IPS DF 6.9 (cell line): ENCODE measurements at regions not wholly inside any gene's neighbourhood (a gene's known extent, or its start where the extent isn't known, plus 50 kb on each side); places are given as distances from the start of the nearest gene placed in this dataset.

Experiments
- DNase-seq: peaks from one replicate; pipeline ENCODE4 v3.0.0-alpha.2; 2013; ENCODE audit warnings: low read depth, low spot score
- H3K27ac ChIP-seq: one replicate; pipeline ENCODE4 v1.5.1; 2013; ENCODE audit warnings: low read length, control low read depth
- H3K27me3 ChIP-seq: 2 replicates; pipeline ENCODE4 v1.6.1; 2013; ENCODE audit warnings: mild to moderate bottlenecking, low read length; ENCODE audit not compliant: control insufficient read depth, insufficient read depth
- H3K36me3 ChIP-seq: 2 replicates; pipeline ENCODE4 v1.6.1; 2013; ENCODE audit warnings: low read length; ENCODE audit not compliant: control insufficient read depth, insufficient read depth
- H3K4me1 ChIP-seq: 2 replicates; pipeline ENCODE4 v1.6.1; 2013; ENCODE audit warnings: low read length; ENCODE audit not compliant: control insufficient read depth, insufficient read depth
- H3K4me3 ChIP-seq: 2 replicates; pipeline ENCODE4 v1.5.1; 2013; ENCODE audit warnings: mild to moderate bottlenecking, low read length
- H3K9me3 ChIP-seq: 2 replicates; pipeline ENCODE4 v1.6.1; 2013; ENCODE audit warnings: low read length, inconsistent platforms; ENCODE audit not compliant: control insufficient read depth, insufficient read depth
- WGBS: extraction: QIAGEN DNeasy Blood & Tissue Kit; methylation state at CpG from one replicate; pipeline ENCODE4 v1.1.7; 2013; ENCODE audit warnings: mixed read lengths, missing lambda C conversion rate; ENCODE audit not compliant: insufficient read length, insufficient coverage; 5-methylcytosine and 5-hydroxymethylcytosine counted together

GRCh38 chr14:34072921-34073320 lies 122.0 kb upstream of the EGLN3 start:
- Histone ChIP-seq H3K4me3 (no peak overlapping the region), H3K27me3 (no peaks in the 10 kb centered on the region), H3K27ac (no peak overlapping the region), H3K9me3 (no peaks in the 10 kb centered on the region), H3K4me1 (no peaks in the 10 kb centered on the region), H3K36me3 (no peaks in the 10 kb centered on the region)
- no peak for DNase-seq
- no CpG with 5 or more reads among the region's 1 CpG for WGBS

- WGBS, result no CpG with 5 or more reads among the region's 3 CpGs
- H3K27me3 ChIP-seq, result no peaks in the 10 kb centered on the region
- no peak for DNase-seq
- H3K36me3 ChIP-seq, result no peaks in the 10 kb centered on the region
- no peak overlapping the region for H3K4me3 ChIP-seq
- H3K27ac ChIP-seq, result no peak overlapping the region
- H3K4me1 ChIP-seq, result no peaks in the 10 kb centered on the region
- H3K9me3 ChIP-seq, result no peaks in the 10 kb centered on the region
Measured at GRCh38 chr14:34072401-34072800, 121.5 kb upstream of the EGLN3 start.

- no peaks in the 10 kb centered on the region for H3K9me3 ChIP-seq
- no peak overlapping the region for H3K4me3 ChIP-seq
- H3K27me3 ChIP-seq, result no peaks in the 10 kb centered on the region
- no peaks in the 10 kb centered on the region for H3K36me3 ChIP-seq
- H3K4me1 ChIP-seq, result no peaks in the 10 kb centered on the region
- no peak overlapping the region for H3K27ac ChIP-seq
- no CpG with 5 or more reads among the region's 3 CpGs for WGBS
- DNase-seq, result no peak
Measured at GRCh38 chr14:34070917-34071407, 120.1 kb upstream of the EGLN3 start.

GRCh38 chr14:34069854-34070582 lies 119.1 kb upstream of the EGLN3 start:
- Histone ChIP-seq H3K36me3 (no peaks in the 10 kb centered on the region), H3K27me3 (no peaks in the 10 kb centered on the region), H3K9me3 (no peaks in the 10 kb centered on the region), H3K4me1 (no peaks in the 10 kb centered on the region), H3K4me3 (no peak overlapping the region), H3K27ac (no peak overlapping the region)
- WGBS, result no CpG with 5 or more reads among the region's 3 CpGs
- no peak for DNase-seq

GRCh38 chr14:34067587-34067986 lies 116.7 kb upstream of the EGLN3 start:
- H3K27me3 ChIP-seq, result no peaks in the 10 kb centered on the region
- H3K4me3 ChIP-seq, result no peak overlapping the region
- no peaks in the 10 kb centered on the region for H3K9me3 ChIP-seq
- no CpG with 5 or more reads among the region's 3 CpGs for WGBS
- H3K36me3 ChIP-seq, result no peaks in the 10 kb centered on the region
- DNase-seq, result no peak
- H3K4me1 ChIP-seq, result no peaks in the 10 kb centered on the region
- no peak overlapping the region for H3K27ac ChIP-seq

- Histone ChIP-seq H3K27ac (no peak overlapping the region), H3K36me3 (no peaks in the 10 kb centered on the region), H3K27me3 (no peaks in the 10 kb centered on the region; the same call in 1 of the 2 replicates), H3K4me3 (no peak overlapping the region), H3K9me3 (no peaks in the 10 kb centered on the region), H3K4me1 (no peaks in the 10 kb centered on the region)
- no peak for DNase-seq
- WGBS, result no CpG with 5 or more reads among the region's 4 CpGs
Measured at GRCh38 chr14:34065690-34066391, 115.0 kb upstream of the EGLN3 start.

GRCh38 chr14:34065236-34065635 lies 114.4 kb upstream of the EGLN3 start:
- no peak overlapping the region for H3K4me3 ChIP-seq
- no CpG with 5 or more reads among the region's 4 CpGs for WGBS
- no peak for DNase-seq
- no peak overlapping the region for H3K27ac ChIP-seq
- H3K27me3 ChIP-seq, result no peaks in the 10 kb centered on the region; the same call in 1 of the 2 replicates
- H3K36me3 ChIP-seq, result no peaks in the 10 kb centered on the region; the same call in 1 of the 2 replicates
- H3K4me1 ChIP-seq, result no peaks in the 10 kb centered on the region
- H3K9me3 ChIP-seq, result no peaks in the 10 kb centered on the region

GRCh38 chr14:34064349-34064748 lies 113.5 kb upstream of the EGLN3 start:
- no peak for DNase-seq
- Histone ChIP-seq H3K4me3 (no peak overlapping the region), H3K27me3 (peaks cover 2% of the 10 kb centered on the region; the same call in 1 of the 2 replicates), H3K9me3 (no peaks in the 10 kb centered on the region), H3K4me1 (peaks cover 1% of the 10 kb centered on the region), H3K27ac (no peak overlapping the region), H3K36me3 (no peaks in the 10 kb centered on the region; the same call in 1 of the 2 replicates)
- WGBS, result no CpG with 5 or more reads among the region's 4 CpGs

GRCh38 chr14:34063470-34064164 lies 112.7 kb upstream of the EGLN3 start:
- DNase-seq, result no peak
- Histone ChIP-seq H3K27me3 (peaks cover 3% of the 10 kb centered on the region; the same call in 1 of the 2 replicates), H3K4me1 (peaks cover 1% of the 10 kb centered on the region), H3K9me3 (no peaks in the 10 kb centered on the region), H3K27ac (no peak overlapping the region), H3K36me3 (no peaks in the 10 kb centered on the region; the same call in 1 of the 2 replicates), H3K4me3 (no peak overlapping the region)
- whole genome bisulfite sequencing, result no CpG with 5 or more reads among the region's 9 CpGs

- Histone ChIP-seq H3K4me1 (peaks cover 1% of the 10 kb centered on the region), H3K27ac (no peak overlapping the region), H3K9me3 (no peaks in the 10 kb centered on the region), H3K4me3 (no peak overlapping the region), H3K27me3 (peaks cover 3% of the 10 kb centered on the region; the same call in 1 of the 2 replicates), H3K36me3 (no peaks in the 10 kb centered on the region; the same call in 1 of the 2 replicates)
- no CpG with 5 or more reads among the region's 1 CpG for WGBS
- no peak for DNase-seq
Measured at GRCh38 chr14:34063042-34063441, 112.2 kb upstream of the EGLN3 start.
